Omental fat pad (tissue), 3 donors: ENCODE measurements at regions not wholly inside any gene's neighbourhood (a gene's known extent, or its start where the extent isn't known, plus 50 kb on each side); places are given as distances from the start of the nearest gene placed in this dataset.

ENCODE experiments used
- ATAC-seq: fragments of 150-250 bp; one replicate; pipeline ENCODE4 v1.9.1; 2016; ENCODE audit warnings: mild to moderate bottlenecking, moderate library complexity; ENCODE audit not compliant: low FRiP score
- DNase-seq: peaks from one replicate; pipeline ENCODE4 v3.0.0-alpha.2; 2019; ENCODE audit warnings: low spot score
- CTCF ChIP-seq, 3 donors: fragments of 450-650 bp; IDR thresholded peaks; one replicate each; pipeline ENCODE4 v1.5.1; 2016 to 2017; ENCODE audit warnings: antibody characterized with exemption in 3 of 3, mild to moderate bottlenecking in 3 of 3, moderate library complexity in 2 of 3

GRCh38 chr7:13308423-13308822 is 621.0 kb downstream of the ARL4A start:
- no peak for TF ChIP-seq CTCF (IDR thresholded peaks at IDR 0.05)
- ATAC-seq = no peak
- no peak for DNase-seq

- DNase-seq = no peak
- ATAC-seq = no peak
Measured at GRCh38 chr7:13309535-13309934, 622.1 kb downstream of the ARL4A start.

GRCh38 chr7:13312307-13312706 is 624.9 kb downstream of the ARL4A start:
- DNase-seq (no peak), ATAC-seq (no peak)
- no peak for TF ChIP-seq CTCF (IDR thresholded peaks at IDR 0.05)

More at GRCh38 chr7:13309535-13309934, 622.1 kb downstream of the ARL4A start:
- no peak for TF ChIP-seq CTCF (IDR thresholded peaks at IDR 0.05)

- ATAC-seq (no peak), DNase-seq (no peak)
- TF ChIP-seq CTCF (IDR thresholded peaks at IDR 0.05) = no peak
Measured at GRCh38 chr7:13320333-13320732, 632.9 kb downstream of the ARL4A start.

DNA sequence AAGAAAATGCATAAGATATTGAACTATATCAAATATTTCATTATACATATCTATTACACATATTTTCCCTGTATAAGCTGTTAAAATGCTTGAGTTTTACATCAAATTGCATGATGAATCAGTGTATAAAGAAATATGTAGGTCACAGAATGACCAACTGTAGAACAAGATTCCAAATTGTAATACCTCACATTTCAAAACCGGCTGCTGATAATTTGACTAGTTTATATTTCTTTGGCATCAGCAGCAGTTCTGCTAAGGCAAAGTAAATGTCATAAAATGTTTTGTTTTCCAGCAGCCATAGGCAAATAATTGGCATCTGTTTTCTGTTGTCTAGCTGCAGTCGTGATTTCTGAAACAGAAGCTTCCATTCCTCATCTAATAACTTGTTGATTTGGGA is 633.9 kb downstream of the ARL4A start:
- ATAC-seq (no peak), DNase-seq (no peak)
- TF ChIP-seq CTCF (IDR thresholded peaks at IDR 0.05) = no peak

GRCh38 chr7:13322126-13322525 is 634.7 kb downstream of the ARL4A start:
- DNase-seq (no peak), ATAC-seq (no peak)
- no peak for TF ChIP-seq CTCF (IDR thresholded peaks at IDR 0.05)

DNA sequence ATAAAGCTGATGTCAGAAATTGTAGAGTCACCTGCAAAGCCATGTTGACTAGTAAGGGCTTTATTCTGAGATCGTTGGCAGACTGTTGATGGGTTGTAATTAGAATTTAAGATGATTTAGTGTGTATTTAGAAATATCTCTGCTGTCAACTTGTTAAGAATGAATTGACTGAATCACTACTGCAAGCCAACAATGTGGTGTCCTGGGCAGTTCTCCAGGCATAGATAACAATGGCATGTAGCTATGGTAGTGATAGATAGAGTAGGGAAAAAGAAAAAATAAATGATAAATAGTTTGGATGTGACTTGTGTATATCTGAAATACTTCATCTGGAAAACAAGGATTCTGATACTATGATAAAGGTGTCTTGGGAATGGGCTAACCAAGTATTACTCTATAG is 640.2 kb downstream of the ARL4A start:
- ATAC-seq = no peak
- no peak for DNase-seq
- no peak for TF ChIP-seq CTCF (IDR thresholded peaks at IDR 0.05)
